A673 (cell line): ENCODE measurements at regions not wholly inside any gene's neighbourhood (a gene's known extent, or its start where the extent isn't known, plus 50 kb on each side); places are given as distances from the start of the nearest gene placed in this dataset.

ENCODE experiments used
- BruUV-seq: library from RNA; stranded (reverse); fragments of 400-500 nt; replicated peaks from 2 replicates; lab custom pipeline; 2021; lab: Mats Ljungman, UMichigan
- CTCF ChIA-PET: fragments of 300-600 bp; sonication (Branson Sonifier 250); formaldehyde crosslinking; loops from one replicate; lab custom pipeline; 2022; ENCODE audit warnings: antibody characterized with exemption; lab: Charles Lee
- POLR2A ChIA-PET: fragments of 300-600 bp; sonication (Branson Sonifier 250); formaldehyde crosslinking; loops from one replicate; lab custom pipeline; 2022; ENCODE audit warnings: antibody characterized with exemption; ENCODE audit not compliant: low non-redundant PET; lab: Charles Lee
- DNase-seq: peaks from one replicate; pipeline ENCODE4 v3.0.0-alpha.2; 2015; ENCODE audit warnings: low spot score
- H3K27ac ChIP-seq: fragments of 200-600 bp; sonication (generic); 2 replicates; pipeline ENCODE4 v1.5.1; 2016; ENCODE audit warnings: mixed run types, low read depth, mild to moderate bottlenecking, mixed read lengths, antibody characterized with exemption, low read length; ENCODE audit not compliant: poor library complexity, severe bottlenecking
- H3K27me3 ChIP-seq: fragments of 200-600 bp; sonication (generic); replicated peaks from 2 replicates; pipeline ENCODE4 v1.6.1; 2017; ENCODE audit warnings: mixed run types, low read depth, mild to moderate bottlenecking, mixed read lengths, antibody characterized with exemption, low read length; ENCODE audit not compliant: insufficient read depth, poor library complexity
- H3K36me3 ChIP-seq: fragments of 200-600 bp; sonication (generic); 2 replicates; pipeline ENCODE4 v1.6.1; 2016; ENCODE audit warnings: mixed run types, mild to moderate bottlenecking, mixed read lengths, antibody characterized with exemption, low read length; ENCODE audit not compliant: insufficient read depth, poor library complexity, severe bottlenecking
- H3K4me1 ChIP-seq: fragments of 200-600 bp; sonication (generic); 2 replicates; pipeline ENCODE4 v1.6.1; 2017; ENCODE audit warnings: mixed run types, mild to moderate bottlenecking, mixed read lengths, antibody characterized with exemption, low read length; ENCODE audit not compliant: insufficient read depth, poor library complexity, severe bottlenecking
- H3K4me3 ChIP-seq: fragments of 200-600 bp; sonication (generic); 2 replicates; pipeline ENCODE4 v1.5.1; 2016; ENCODE audit warnings: low read depth, mixed run types, mild to moderate bottlenecking, mixed read lengths, low read length; ENCODE audit not compliant: poor library complexity, severe bottlenecking
- H3K9me3 ChIP-seq: fragments of 200-600 bp; sonication (generic); 2 replicates; pipeline ENCODE4 v1.6.1; 2016; ENCODE audit warnings: mixed run types, low read depth, mild to moderate bottlenecking, mixed read lengths, antibody characterized with exemption, low read length; ENCODE audit not compliant: poor library complexity, severe bottlenecking
- EZH2 ChIP-seq: fragments of 200-600 bp; sonication (generic); IDR thresholded peaks from 2 replicates; pipeline ENCODE4 v1.6.1; 2017; ENCODE audit warnings: borderline replicate concordance, low read depth, mild to moderate bottlenecking, mixed read lengths, antibody characterized with exemption, low read length; ENCODE audit not compliant: poor library complexity, severe bottlenecking
- intact Hi-C: fragments of 100-400 bp; cut with micrococcal nuclease; formaldehyde crosslinking; loops from one replicate; pipeline ENCODE4 v1.10.0; 2022; ENCODE audit not compliant: unreplicated experiment
- TF ChIP-seq, protein P1 (sequence below): fragments of 300-800, 200-600 bp; sonication (generic); conservative IDR thresholded peaks from 2 replicates; pipeline ENCODE4 v1.5.1; 2017; ENCODE audit warnings: low read depth, mild to moderate bottlenecking, antibody characterized with exemption, low read length, moderate library complexity, mixed read lengths

DNA sequence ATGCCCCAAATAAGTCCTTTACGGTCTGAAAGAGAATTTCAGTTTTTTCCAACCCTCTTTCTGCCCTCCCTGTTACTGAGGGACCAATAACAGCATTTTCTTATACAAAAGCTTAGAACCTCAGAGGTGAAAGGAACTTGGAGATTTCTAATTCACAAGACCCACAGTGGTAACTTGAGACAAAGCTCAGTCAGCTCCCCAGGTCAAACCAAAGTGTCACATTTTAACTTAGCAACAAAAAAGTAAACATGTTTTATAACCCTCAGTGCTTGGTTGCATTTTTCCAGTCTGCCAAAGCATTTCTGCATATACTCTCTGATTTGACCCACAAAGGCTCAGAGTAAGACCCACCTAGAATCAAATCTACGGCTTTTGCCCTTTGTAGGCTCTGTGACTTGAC lies 415.2 kb downstream of the VRK1 start:
- CTCF ChIA-PET, result no interaction called here
- intact Hi-C loops, result loop anchor here (5.0 kb wide), 1 partner anchor 35 kb away; no protein-coding TSS in a partner anchor
- no peaks in the 10 kb centered on the region for H3K9me3 ChIP-seq
- no peaks in the 10 kb centered on the region for H3K36me3 ChIP-seq
- H3K4me3 ChIP-seq, result no peak overlapping the region
- TF ChIP-seq, protein P1, sequence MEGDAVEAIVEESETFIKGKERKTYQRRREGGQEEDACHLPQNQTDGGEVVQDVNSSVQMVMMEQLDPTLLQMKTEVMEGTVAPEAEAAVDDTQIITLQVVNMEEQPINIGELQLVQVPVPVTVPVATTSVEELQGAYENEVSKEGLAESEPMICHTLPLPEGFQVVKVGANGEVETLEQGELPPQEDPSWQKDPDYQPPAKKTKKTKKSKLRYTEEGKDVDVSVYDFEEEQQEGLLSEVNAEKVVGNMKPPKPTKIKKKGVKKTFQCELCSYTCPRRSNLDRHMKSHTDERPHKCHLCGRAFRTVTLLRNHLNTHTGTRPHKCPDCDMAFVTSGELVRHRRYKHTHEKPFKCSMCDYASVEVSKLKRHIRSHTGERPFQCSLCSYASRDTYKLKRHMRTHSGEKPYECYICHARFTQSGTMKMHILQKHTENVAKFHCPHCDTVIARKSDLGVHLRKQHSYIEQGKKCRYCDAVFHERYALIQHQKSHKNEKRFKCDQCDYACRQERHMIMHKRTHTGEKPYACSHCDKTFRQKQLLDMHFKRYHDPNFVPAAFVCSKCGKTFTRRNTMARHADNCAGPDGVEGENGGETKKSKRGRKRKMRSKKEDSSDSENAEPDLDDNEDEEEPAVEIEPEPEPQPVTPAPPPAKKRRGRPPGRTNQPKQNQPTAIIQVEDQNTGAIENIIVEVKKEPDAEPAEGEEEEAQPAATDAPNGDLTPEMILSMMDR, result no peak
- TF ChIP-seq EZH2, result no peak
- BruUV-seq, result no TSS peak
- no peak for DNase-seq
- no peaks in the 10 kb centered on the region for H3K27me3 ChIP-seq
- POLR2A ChIA-PET, result no interaction called here
- H3K4me1 ChIP-seq, result peaks cover 88% of the 10 kb centered on the region
- peak overlapping the region; percentile 99 for H3K27ac ChIP-seq

DNA sequence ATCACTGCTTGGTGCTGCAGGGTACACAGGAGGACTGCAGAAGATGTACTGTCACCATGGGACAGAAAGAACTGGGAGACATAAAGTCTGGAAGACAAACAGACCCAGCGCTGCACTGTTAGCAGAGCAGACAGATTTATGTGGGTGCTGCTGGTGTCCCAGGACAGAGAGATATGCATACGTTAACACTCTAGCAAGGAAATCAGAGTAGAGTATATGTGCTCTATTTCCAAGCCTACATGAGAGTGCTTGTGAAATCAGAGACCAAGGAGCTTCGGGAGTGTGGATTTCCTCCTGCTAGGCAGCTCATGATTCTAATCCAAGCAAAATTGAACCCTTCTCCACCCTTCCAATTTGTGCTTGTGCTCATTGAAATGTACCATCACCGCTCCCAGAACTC lies 416.5 kb downstream of the VRK1 start:
- peak; percentile 74 for DNase-seq
- BruUV-seq, result no TSS peak
- Histone ChIP-seq H3K36me3 (no peaks in the 10 kb centered on the region), H3K27ac (peak overlapping the region; percentile 99), H3K9me3 (no peaks in the 10 kb centered on the region), H3K4me3 (no peak overlapping the region), H3K27me3 (no peaks in the 10 kb centered on the region), H3K4me1 (peaks cover 96% of the 10 kb centered on the region)
- TF ChIP-seq EZH2, result no peak
- ChIA-PET POLR2A (no interaction called here), CTCF (no interaction called here)
- intact Hi-C loops, result loop anchor here (2.0 to 5.0 kb wide), 2 partner anchors 36 to 647 kb away; no protein-coding TSS in a partner anchor

DNA sequence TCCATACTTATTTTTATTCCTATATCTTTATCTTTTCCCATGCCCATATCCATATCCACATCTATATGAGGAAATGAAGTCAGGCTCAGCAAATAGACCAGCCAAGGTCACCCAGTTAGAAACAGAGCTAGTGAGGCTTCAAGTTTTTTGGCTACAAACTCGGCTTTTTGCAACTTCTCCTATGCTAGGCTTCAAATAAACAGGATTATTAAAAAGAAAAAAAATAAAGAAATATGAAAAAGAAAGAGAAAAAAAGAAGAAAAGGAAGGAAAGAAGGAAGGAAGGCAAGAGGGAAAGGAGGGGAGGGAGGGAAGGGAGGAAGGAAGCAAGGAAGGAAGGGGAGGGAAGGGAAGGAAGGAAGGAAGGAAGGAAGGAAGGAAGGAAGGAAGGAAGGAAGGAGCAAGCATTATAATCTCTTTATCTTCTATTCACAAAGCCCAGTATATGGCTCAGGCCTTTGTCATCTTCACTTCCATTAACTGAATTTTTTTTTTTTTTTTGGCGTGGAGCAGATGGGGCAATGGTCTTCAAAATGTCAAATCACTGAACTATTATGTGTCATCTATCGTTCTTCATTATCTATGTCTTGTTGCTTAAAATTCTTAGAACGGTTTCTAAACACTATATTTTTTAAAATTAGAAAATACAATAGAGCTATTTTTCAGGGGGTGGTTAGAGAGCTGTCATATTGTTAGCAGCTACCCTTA lies 418.2 kb downstream of the VRK1 start:
- peaks cover 96% of the 10 kb centered on the region for H3K4me1 ChIP-seq
- H3K9me3 ChIP-seq, result no peaks in the 10 kb centered on the region
- no peak for TF ChIP-seq EZH2
- TF ChIP-seq, protein P1, result no peak
- BruUV-seq, result no TSS peak
- peak overlapping the region; percentile 99 for H3K27ac ChIP-seq
- DNase-seq, result peak; percentile 97
- ChIA-PET CTCF (interaction anchor here (0.6 to 2.0 kb wide), 6 partner anchors 149 to 878 kb away, joined by 3 to 19 read pairs (median 6); no protein-coding TSS in a partner anchor), POLR2A (interaction anchor here (0.7 to 1.5 kb wide), 11 partner anchors 13 to 737 kb away, joined by 3 to 33 read pairs (median 4); no protein-coding TSS in a partner anchor)
- intact Hi-C loops, result loop anchor here (1.0 to 5.0 kb wide), 6 partner anchors 20 to 762 kb away; no protein-coding TSS in a partner anchor
- H3K4me3 ChIP-seq, result peak overlapping the region; percentile 37
- H3K36me3 ChIP-seq, result no peaks in the 10 kb centered on the region
- no peaks in the 10 kb centered on the region for H3K27me3 ChIP-seq
